ENCODE measurements at regions not wholly inside any gene's neighbourhood (a gene's known extent, or its start where the extent isn't known, plus 50 kb on each side); places are given as distances from the start of the nearest gene placed in this dataset.
"Not testable (repeated sequence)": the region's sequence is repeated elsewhere in the genome, so short reads cannot be mapped to it uniquely, and the experiment has no call there.

DNA sequence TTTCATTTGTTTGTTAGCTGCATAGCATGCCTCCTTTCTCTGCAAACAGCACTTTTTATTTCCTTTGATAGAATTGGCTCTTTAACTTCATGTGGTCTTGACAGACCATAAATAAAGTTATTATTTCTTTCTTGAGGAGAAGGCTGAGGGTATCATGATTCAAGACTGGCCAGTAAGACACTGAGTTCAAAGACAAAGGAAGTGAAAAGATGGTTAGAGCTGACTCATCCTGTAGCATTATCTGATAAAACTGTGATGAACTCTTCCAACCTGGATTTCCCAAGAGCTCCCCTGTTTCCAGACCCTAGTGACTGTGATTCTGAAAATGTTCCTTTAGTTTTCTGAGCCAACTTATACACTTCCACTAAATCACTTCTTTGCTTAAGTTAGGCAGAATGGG lies 179.3 kb upstream of the FAT3 start:
- DNase-seq (ENCODE audit: low read depth in 4 of 4, low spot score in 3 of 4), result no peak

DNA sequence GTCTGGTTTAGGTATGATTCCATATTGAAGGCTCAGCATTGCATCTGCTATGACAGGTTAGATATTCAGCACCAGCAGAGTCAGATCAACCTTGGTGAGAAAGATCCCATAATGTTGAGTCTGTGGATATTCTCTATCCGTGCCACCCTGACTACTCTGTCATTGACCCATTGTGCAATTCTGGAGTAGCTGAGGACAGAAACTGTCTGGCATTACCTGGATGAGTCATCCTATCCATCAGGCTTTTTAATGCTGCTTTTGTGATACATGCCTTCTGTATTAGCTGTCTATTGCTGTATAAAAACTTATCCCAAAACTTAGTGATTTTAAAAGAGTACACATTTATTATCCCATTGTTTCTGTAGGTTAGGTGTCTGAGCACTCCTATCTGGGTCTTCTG lies 189.1 kb upstream of the FAT3 start:
- no peak for DNase-seq (ENCODE audit: low read depth in 4 of 4, low spot score in 3 of 4)

GRCh38 chr11:92027136-92027535 lies 197.5 kb upstream of the FAT3 start:
- not testable (repeated sequence) for DNase-seq (ENCODE audit: low read depth in 4 of 4, low spot score in 3 of 4)

DNA sequence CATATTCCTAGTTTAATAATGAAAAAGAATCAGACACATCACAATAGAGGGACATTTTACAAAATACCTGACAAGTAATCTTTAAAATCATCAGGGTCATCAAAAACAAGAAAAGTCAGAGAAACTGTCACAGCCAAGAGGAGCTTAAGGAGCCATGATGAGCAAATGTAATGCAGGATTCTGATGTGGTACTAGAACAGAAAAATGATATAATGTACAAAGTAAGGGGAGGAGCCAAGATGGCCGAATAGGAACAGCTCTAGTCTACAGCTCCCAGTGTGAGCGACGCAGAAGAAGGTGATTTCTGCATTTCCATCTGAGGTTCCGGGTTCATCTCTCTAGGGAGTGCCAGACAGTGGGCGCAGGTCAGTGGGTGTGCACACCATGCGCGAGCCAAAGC lies 198.0 kb upstream of the FAT3 start:
- DNase-seq (ENCODE audit: low read depth in 4 of 4, low spot score in 3 of 4), result no peak

DNA sequence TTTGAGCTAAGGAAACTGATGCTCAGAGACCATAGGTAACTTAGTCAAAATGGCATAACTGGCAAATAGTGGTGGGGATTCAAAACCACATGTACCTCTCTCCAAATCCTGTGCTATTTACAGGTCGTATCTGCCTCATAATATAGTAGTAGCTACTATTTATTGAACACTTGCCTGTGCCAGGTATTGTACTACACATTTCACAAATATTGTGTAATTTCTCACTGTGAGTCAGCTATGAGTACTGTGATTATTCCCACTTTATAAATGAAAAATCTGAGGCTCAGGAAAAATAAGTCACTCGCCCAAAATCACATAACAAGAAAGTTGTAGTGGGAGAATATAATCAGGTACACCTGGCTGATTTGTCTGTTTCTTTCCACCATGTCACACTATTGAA lies 199.8 kb upstream of the FAT3 start:
- no peak for DNase-seq (ENCODE audit: low read depth in 4 of 4, low spot score in 3 of 4)

GRCh38 chr11:92022499-92022898 lies 202.1 kb upstream of the FAT3 start:
- DNase-seq (ENCODE audit: low read depth in 4 of 4, low spot score in 3 of 4), result no peak

DNA sequence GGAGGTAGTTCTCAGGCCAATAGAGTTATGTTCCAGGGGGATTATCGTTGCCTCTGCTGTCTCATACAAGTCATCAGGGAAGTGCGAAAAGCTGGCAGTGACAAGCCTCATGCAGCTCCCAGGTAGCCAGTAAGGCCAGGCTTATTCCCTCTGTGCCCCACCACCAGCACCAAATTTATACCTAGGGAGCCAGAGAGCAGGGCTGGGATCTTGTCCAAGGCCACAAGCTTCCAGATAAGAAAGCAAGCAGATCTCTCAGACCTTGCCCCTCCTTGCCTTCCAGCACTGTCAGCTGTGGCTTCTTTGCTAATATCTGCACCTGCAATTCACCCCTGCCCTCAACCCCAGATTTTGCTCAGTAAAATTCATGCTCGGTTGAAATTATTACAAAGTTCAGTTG lies 206.3 kb upstream of the FAT3 start:
- DNase-seq (ENCODE audit: low read depth in 4 of 4, low spot score in 3 of 4), result no peak

DNA sequence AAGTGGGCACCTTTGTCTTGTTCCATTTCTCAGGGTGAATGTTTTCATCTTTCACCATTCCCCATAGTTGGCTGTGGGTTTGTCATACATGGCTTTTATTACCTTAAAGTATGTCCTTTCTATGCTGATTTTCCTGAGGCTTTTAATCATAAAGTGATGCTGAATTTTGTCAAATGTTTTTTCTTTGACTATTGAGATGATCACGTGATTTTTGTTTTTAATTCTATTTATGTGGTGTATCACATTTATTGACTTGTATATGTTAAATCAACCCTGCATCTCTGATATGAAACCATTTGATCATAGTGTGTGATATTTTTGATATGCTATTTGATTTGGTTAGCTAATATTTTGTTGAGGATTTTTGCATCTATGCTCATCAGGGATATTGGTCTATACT lies 216.4 kb upstream of the FAT3 start:
- DNase-seq (ENCODE audit: low read depth in 4 of 4, low spot score in 3 of 4), result no peak

GRCh38 chr11:92002568-92002967 lies 222.1 kb upstream of the FAT3 start:
- no peak for DNase-seq (ENCODE audit: low read depth in 4 of 4, low spot score in 3 of 4)

DNA sequence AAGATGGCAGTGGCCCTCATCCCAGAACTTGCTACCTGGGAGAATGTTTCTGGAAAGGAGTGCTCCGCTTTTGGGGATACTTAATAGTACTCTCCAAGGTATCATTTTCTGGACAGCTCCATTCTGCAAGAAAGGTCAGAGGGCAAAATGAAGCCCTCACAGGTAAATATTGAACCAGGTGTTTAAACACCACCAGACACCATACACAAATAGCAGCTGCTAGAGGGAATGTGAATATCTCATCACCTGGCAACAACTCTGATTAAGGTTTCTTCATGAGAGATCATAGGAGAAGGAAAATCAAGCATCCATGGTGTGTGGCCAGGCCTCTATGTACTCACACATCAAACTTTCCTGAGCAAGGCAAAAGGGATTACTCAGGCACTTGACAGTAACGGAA lies 226.1 kb upstream of the FAT3 start:
- DNase-seq (ENCODE audit: low read depth in 4 of 4, low spot score in 3 of 4), result no peak

DNA sequence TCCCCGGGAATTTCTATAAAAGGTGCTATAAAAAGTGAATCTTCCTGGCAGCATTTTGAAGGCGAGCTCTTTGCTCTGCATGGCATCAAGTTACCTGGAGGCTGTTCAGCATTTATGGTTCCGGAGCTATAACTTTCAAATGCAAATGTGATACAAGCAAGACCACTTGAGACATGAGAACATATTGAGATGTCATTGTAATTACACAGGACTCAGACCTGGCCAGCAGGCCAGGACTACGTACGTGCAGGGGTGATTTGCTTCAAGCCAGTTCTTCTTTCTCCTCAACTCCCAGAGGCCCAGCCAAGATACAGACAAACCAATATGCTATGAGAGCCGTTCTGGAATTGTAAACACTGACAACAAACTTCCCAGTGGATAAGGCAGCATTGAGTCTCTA lies 227.4 kb upstream of the FAT3 start:
- DNase-seq (ENCODE audit: low read depth in 4 of 4, low spot score in 3 of 4), result no peak

- DNase-seq (ENCODE audit: low read depth in 4 of 4, low spot score in 3 of 4), result no peak
Measured at GRCh38 chr11:91996526-91996925, 228.1 kb upstream of the FAT3 start.

DNA sequence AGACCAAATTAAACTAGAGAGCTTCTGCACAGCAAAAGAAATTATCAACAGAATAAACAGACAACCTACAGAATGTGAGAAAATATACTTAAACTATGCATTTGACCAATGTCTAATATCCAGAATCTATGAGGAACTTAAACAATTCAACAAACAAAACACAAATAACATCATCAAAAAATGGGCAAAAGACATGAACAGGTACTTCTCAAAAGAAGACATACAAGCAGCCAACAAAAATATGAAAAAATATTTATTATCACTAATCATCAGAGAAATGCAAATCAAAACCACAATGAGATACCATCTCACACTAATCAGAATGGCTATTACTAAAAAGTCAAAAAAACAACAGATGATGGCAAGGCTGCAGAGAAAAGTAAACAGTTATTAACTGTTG lies 236.2 kb upstream of the FAT3 start:
- not testable (repeated sequence) for DNase-seq (ENCODE audit: low read depth in 4 of 4, low spot score in 3 of 4)

DNA sequence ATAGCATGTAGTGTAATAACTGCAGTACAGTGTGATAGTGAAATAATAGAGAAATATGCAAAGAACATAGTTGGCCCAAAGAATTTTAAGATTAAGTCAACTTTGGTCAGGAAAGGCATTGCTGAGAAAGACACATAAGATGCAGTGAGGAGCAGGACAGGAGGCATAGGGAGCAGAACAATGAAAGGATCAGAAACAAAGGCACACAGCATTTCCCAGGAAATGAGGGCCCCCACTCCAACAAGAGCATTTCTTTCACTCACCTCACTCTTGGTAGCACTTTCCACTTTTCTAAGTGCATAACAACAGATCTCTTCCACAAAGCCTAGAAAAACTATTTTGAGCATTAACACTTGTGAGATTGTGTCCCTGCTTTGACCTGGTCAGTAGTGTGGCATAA lies 238.4 kb upstream of the FAT3 start:
- no peak for DNase-seq (ENCODE audit: low read depth in 4 of 4, low spot score in 3 of 4)

DNA sequence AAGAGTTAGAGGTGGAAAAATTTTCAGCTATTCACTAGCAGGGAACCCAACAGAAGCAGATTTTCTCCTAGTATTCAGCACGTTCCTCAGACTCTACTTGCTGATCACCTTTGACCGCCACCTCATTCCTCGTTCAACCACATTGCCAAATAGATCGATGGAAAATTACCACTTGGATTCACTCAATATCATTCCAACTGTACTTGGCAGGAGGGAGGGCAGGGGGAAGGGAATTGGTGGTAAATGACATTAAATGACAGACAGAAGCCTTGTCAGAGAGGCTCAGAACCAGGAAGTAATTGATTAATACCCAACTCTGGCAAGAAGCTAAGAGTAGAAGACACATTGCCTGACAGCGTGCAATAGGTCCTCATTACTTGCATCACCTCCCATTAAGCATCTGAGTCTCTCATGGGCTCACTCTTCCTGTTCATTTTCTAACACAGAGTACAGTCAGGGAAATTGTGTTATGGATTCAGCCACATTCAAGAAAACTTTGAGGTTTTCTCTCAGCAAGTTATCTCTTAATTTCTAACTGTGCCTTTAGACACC lies 240.5 kb upstream of the FAT3 start:
- DNase-seq (ENCODE audit: low read depth in 4 of 4, low spot score in 3 of 4), result no peak

DNA sequence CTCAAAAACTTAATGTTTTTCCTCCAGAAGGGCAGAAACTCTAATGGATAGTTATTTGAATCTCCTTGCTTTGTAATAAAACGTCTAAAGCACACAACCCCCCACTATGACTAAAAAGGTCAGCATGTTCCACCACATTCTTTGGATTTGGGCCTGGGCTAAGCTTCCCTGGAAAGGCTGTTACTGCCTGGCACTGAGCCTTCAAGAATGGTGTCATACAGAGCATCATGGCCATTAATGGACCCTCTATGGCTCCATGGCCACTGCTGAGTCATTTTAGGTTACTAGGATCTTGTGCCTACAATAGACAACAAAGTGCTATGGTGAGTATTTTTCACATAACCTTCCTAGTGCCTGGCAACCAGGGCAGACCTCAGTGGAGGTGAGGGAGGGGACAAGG lies 242.6 kb upstream of the FAT3 start:
- DNase-seq (ENCODE audit: low read depth in 4 of 4, low spot score in 3 of 4), result no peak

DNA sequence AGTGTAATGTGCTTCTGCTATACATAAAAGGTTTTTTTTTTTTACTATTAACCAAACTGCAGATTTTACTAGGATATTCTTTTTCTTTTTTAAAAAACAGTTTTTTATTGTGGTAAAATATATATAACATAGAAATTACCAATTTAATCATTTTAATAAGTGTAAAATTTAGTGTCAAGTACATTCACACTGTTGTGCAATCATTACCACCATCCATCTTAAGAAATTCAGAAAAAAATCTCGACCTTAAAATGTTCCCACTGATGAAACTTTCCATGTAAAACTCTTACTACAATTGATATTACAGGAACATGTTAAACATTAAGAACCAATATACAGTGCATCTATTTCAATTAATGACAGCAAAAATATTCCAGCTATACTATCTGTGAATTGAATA lies 244.8 kb upstream of the FAT3 start:
- DNase-seq (ENCODE audit: low read depth in 4 of 4, low spot score in 3 of 4), result no peak

DNA sequence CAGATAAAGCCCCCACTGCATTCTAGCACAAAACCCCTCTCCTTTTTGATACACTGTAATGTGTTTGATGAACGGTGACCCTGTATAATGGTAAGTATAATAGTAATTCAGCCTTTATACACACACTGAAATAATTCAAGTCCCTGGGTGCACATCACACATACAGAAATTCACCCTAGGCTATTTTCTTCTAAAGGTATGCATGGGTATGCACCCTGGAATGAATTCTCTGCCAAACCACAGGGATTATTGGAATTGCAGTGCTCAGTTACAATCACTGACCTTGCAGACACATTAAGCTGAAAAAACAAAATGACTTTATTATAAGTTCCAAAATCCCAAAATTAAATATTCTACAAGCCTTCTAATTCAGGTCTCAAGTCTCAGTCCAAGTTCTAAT lies 245.9 kb upstream of the FAT3 start:
- no peak for DNase-seq (ENCODE audit: low read depth in 4 of 4, low spot score in 3 of 4)

DNA sequence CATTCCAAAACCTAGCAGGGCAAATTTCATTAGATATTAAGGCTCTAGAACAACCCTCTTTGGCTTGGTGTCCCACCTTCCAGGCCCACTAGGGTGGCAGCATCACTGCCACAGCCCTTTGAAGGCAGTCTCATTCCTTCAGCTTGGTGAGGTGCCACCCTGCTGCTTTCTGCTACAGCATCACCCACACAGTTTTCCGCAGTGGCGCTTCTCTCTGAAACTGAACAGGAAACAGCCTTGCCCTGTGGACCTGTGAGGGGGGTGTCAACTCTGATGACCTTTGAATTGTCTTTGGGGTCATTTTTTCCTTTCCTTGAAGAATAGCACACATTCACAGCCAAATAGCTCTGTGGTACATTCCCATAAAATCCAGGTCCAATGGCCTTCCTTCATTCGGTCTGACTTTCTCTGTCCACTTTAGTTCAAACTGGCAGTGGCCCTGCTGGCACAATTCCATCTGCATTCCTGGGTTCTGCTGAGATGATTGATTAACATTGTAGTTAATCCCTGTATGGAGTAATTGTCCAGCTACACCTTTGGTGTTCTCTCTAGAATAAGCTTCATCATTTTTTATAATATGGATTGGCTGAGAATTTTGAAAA lies 251.9 kb upstream of the FAT3 start:
- DNase-seq (ENCODE audit: low read depth in 4 of 4, low spot score in 3 of 4), result no peak

- DNase-seq (ENCODE audit: low read depth in 4 of 4, low spot score in 3 of 4), result no peak
Measured at GRCh38 chr11:91970624-91971023, 254.0 kb upstream of the FAT3 start.

GRCh38 chr11:91969486-91969885 lies 255.1 kb upstream of the FAT3 start:
- DNase-seq (ENCODE audit: low read depth in 4 of 4, low spot score in 3 of 4), result no peak

DNA sequence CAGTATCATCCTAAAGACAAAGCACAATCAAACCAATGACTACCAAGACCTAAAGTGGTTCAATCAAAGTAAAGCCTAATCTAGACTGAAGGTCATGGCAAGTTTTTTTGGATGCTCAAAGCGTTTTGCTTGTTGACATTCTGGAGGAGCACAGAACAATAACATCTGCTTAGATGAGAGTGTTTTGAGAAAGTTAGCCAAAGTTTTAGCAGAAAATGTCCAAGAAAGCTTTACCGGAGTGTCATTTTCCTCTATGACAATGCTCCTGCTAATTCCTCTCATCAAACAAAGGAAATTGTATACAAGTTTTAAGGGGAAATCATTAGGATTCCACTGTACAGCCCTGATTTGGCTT lies 256.9 kb upstream of the FAT3 start:
- DNase-seq (ENCODE audit: low read depth in 4 of 4, low spot score in 3 of 4), result no peak

GRCh38 chr11:91967026-91967690 lies 257.5 kb upstream of the FAT3 start:
- DNase-seq (ENCODE audit: low read depth in 4 of 4, low spot score in 3 of 4), result no peak

Measured in left renal pelvis (tissue), 4 donors.